Right hindlimb (tissue), 1 donor: ENCODE measurements at regions not wholly inside any gene's neighbourhood (a gene's known extent, or its start where the extent isn't known, plus 50 kb on each side); places are given as distances from the start of the nearest gene placed in this dataset.
"Not testable (repeated sequence)": the region's sequence is repeated elsewhere in the genome, so short reads cannot be mapped to it uniquely, and the experiment has no call there.

Experiments
- DNase-seq: peaks from one replicate; pipeline ENCODE4 v3.0.0-alpha.2; 2018

DNA sequence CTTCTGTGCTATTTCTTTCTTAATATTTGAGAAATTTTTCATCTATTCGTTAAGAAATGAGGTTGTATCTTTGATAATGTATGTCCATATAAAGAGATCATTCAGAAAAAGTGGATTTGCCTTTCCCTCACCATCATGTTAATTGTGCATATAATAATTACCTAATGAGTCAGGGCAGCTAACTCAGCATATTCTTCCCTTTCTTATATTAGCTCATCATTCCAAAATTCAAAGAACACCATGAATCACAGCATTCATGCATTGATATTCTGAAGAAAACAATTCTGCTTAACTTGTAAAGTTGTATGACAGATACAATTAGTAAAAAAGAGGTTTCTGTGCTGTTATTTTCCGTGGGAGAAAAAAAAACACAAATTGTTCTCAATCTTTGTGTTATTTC, 630.6 kb downstream of the TLE1 start:
- no peak for DNase-seq

- no peak for DNase-seq
These were observed 635.9 kb downstream of the TLE1 start for GRCh38 chr9:81053298-81054025.

- DNase-seq: no peak
These were observed 636.5 kb downstream of the TLE1 start for GRCh38 chr9:81052846-81053245.

DNA sequence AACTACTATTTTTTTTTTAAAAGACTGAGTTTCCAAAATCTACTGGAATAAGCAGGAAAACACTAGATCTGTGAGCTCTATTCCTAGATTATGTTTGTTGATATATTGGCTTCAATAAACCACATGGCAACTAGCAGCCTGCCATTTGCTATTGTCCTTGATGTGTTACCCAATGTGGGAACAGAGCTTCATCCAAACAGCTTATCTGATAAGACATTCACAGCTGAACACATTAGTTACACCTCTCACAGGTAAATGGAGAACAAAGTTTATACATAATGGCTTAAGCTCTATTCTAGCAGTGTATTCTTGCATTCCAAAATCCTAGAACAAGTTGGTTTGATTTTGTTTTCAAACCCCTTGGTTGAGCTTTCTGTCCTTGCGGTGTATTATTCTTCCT, 642.1 kb downstream of the TLE1 start:
- no peak for DNase-seq

GRCh38 chr9:81045658-81046057, 643.7 kb downstream of the TLE1 start:
- no peak for DNase-seq

DNA sequence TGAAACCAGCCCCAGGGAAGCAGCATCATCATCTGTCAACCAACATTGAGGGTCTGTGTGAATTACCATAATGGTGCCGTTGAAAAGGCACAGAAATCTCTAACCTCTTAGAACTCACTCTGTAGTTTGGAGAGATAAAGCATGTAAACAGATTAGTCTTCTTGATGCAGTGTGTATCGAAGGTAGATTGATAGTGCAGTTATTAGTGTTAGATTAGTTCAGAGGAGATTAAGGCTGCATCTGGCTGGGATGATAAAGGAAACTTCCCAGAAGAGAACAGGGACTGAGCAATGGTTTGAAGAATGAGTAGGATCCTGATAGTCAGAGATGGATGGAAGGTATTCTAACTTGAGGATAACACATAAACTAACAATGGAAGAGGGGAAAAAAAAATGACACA, 651.5 kb downstream of the TLE1 start:
- no peak for DNase-seq

- no peak for DNase-seq
These were observed 653.7 kb downstream of the TLE1 start for GRCh38 chr9:81035601-81036000.

- no peak for DNase-seq
These were observed 654.2 kb downstream of the TLE1 start for GRCh38 chr9:81035171-81035570.

DNA sequence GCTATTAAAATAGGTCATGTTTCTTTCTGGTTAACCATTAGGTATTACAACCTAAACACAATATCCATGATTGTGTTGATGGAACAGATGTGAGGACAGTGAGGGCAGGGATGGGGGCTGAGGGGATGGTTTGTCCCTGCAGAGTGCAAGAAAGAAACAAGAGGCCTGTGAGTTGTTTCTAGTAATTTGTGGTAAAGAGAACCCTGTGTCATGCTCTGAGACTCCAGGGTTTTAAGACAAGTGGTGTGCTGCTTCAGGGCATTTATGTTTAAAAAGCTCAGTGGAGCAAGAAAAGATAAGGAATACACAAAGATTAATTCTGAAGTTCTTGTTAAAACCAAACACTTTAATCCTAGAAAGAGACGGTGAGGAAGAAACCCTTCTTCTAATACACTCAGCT, 656.5 kb downstream of the TLE1 start:
- DNase-seq: no peak

DNA sequence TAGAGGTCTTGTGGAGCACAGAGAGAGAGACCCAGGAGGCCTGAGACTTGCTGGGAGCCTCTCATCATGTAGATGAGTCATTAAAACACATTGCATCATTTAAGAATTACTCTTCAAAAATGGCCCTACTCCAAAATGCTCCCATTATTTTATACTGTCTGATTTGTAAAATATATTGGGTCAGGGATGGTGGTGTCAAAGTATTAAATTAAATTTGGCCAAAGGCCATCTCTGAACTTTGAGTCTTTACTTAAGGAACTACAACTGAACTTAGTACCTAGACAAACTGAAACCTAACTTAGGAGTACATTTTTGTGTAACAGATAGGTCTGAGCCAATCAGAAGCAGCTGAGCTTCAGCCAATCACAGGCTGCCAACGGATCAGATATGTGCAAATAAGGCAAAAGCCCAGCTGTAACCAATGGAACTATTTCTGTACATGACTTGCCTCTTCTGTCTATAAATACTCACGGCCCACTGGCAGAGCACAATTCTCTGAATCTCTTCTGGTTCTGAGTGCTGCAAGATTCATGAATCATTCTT, 657.2 kb downstream of the TLE1 start:
- no peak for DNase-seq

GRCh38 chr9:81031422-81032029, 657.8 kb downstream of the TLE1 start:
- DNase-seq: no peak

DNA sequence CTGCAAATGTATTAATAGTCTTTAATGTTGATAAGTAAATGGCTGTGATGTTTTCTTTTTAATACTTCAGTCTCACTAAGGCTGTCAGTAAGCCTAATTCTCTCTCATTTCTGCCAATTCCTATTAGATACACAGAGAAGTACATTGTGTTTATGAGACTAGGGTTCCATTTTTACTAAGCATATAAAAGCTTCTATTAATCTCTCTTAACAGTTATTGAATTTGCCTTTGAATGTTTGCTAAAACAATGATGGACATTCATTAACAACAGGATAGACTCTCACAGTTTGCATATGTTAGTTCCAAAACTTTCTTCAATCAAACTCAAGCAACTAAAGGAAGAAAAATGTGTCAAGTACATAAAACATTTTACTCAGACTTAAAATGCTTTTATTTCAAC, 659.3 kb downstream of the TLE1 start:
- DNase-seq: no peak

GRCh38 chr9:81028504-81028903, 660.8 kb downstream of the TLE1 start:
- DNase-seq: no peak

- DNase-seq: no peak
These were observed 667.2 kb downstream of the TLE1 start for GRCh38 chr9:81022177-81022576.

GRCh38 chr9:81014945-81015344, 674.4 kb downstream of the TLE1 start:
- not testable (repeated sequence) for DNase-seq

DNA sequence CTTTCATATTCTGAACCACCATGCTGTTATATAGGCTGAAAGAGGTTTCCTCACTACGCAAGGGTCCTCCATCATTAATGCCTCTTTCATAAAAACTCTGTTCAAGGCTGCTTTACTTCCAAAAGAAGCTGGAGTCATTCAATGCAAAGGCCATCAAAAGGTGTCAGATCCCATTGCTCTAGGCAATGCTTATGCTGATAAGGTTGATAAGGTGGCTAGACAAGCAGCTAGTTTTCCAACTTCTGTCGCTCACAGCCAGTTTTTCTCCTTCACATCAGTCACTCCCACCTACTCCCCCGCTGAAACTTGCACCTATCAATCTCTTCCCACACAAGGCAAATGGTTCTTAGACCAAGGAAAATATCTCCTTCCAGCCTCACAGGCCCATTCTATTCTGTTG, 676.2 kb downstream of the TLE1 start:
- DNase-seq: not testable (repeated sequence)

- DNase-seq: no peak
These were observed 686.4 kb downstream of the TLE1 start for GRCh38 chr9:81002906-81003305.

DNA sequence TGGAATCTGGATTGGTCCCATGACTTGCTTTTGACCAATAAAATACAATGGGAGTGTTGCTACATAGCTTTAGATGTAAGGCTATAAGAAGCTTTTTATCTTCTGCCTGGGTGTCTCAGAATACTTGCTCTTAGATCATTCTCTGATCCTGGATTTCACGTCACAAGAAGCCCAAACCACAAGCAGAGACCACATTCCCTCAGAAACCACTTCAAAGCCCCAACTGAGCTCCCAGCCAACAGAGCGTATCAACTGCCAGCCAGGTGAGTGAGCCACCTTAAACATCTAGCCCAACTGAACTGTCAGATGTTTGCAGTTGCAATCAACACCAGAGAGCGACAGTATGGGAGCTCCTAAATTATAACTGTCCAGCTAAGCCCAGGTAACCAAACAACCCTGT, 687.1 kb downstream of the TLE1 start:
- DNase-seq: no peak

GRCh38 chr9:80995759-80996158, 693.6 kb downstream of the TLE1 start:
- no peak for DNase-seq

- no peak for DNase-seq
These were observed 694.5 kb downstream of the TLE1 start for GRCh38 chr9:80994892-80995291.

DNA sequence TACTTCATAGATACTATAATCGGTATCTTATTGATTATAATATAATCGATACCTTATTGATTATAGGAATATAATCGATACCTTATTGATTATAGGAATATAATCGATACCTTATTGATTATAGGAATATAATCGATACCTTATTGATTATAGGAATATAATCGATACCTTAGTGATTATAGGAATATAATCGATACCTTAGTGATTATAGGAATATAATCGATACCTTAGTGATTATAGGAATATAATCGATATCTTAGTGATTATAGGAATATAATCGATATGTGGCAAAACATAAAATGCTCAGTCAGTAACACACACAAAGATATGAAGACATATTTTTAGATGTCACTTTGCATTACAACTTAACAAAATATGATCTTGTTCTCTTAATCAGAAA, 703.8 kb downstream of the TLE1 start:
- not testable (repeated sequence) for DNase-seq

GRCh38 chr9:80976403-80976802, 712.9 kb downstream of the TLE1 start:
- no peak for DNase-seq

- DNase-seq: not testable (repeated sequence)
These were observed 719.0 kb downstream of the TLE1 start for GRCh38 chr9:80970377-80970776.

DNA sequence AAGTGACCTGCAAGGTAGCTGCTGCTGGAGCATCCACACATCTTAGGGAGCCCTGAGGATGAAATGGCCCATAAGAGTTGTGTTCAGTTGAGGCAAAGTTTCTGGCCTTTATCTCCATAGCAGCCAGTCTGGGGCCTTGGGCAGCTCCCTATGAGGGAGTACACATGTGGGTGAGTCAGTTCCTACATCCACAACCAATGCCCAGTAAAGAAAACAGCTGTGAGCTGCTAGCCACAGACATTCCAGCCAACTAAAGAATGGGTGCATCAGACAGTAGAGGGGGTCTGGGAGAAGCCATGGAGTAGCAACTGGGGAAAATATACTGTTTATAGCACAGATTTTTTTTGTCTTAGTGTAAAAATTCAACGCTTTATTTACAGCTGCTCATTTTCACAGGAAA, 720.7 kb downstream of the TLE1 start:
- no peak for DNase-seq

GRCh38 chr9:80964914-80965313, 724.4 kb downstream of the TLE1 start:
- no peak for DNase-seq
